Keratinocyte (primary cell): ENCODE measurements at regions not wholly inside any gene's neighbourhood (a gene's known extent, or its start where the extent isn't known, plus 50 kb on each side); places are given as distances from the start of the nearest gene placed in this dataset.
A peak's percentile ranks its signal among the peaks of the same experiment; 100 is the strongest.

Experiments used
- DNase-seq: peaks from one replicate; pipeline ENCODE4 v3.0.0-alpha.2; 2011; ENCODE audit warnings: low read depth, missing footprints, low spot score
- FAIRE-seq: peaks from 2 replicates; lab custom pipeline; 2011; peaks lifted over from hg19 to GRCh38; lab: Jason Lieb, UNC
- H2AFZ ChIP-seq: 2 replicates; pipeline ENCODE4 v1.6.0; 2012; ENCODE audit warnings: low read length, control low read depth, inconsistent platforms; ENCODE audit not compliant: control insufficient read depth
- H3K27ac ChIP-seq: 2 replicates; pipeline ENCODE4 v1.5.1; 2011; ENCODE audit warnings: low read length; ENCODE audit not compliant: control insufficient read depth, insufficient read depth
- H3K27me3 ChIP-seq: 3 replicates; pipeline ENCODE4 v1.6.0; 2011; ENCODE audit warnings: low read length; ENCODE audit not compliant: control insufficient read depth, insufficient read depth; ENCODE audit errors: extremely low read depth
- H3K36me3 ChIP-seq, 2 experiments: 2 replicates in 1 of 2; 3 replicates in 1 of 2; pipeline ENCODE4 v1.5.1; 2011; ENCODE audit warnings: low read length in 2 of 2, mild to moderate bottlenecking in 1 of 2; ENCODE audit not compliant: control insufficient read depth in 2 of 2, insufficient read depth in 2 of 2; ENCODE audit errors: extremely low read depth in 1 of 2
- H3K4me1 ChIP-seq: 3 replicates; pipeline ENCODE4 v1.5.1; 2011; ENCODE audit warnings: low read length; ENCODE audit not compliant: control insufficient read depth, insufficient read depth; ENCODE audit errors: extremely low read depth
- H3K4me2 ChIP-seq: 3 replicates; pipeline ENCODE4 v1.6.0; 2011; ENCODE audit warnings: low read depth, low read length; ENCODE audit not compliant: control insufficient read depth, insufficient read depth; ENCODE audit errors: extremely low read depth
- H3K4me3 ChIP-seq, 3 experiments: fragments of 200-600 bp in 1 of 3; sonication (generic) in 1 of 3; 2 replicates in 2 of 3; 3 replicates in 1 of 3; pipeline ENCODE4 v1.5.1; 2011 to 2016; ENCODE audit warnings: low read length in 3 of 3, mild to moderate bottlenecking in 3 of 3, control low read depth in 2 of 3, inconsistent platforms in 1 of 3, low read depth in 1 of 3, mixed read lengths in 1 of 3, mixed run types in 1 of 3, moderate library complexity in 1 of 3; ENCODE audit not compliant: control insufficient read depth in 2 of 3, insufficient read depth in 2 of 3; ENCODE audit errors: extremely low read depth in 1 of 3
- H3K79me2 ChIP-seq: 2 replicates; pipeline ENCODE4 v1.6.0; 2012; ENCODE audit warnings: low read length; ENCODE audit not compliant: control insufficient read depth, insufficient read depth
- H3K9ac ChIP-seq: 3 replicates; pipeline ENCODE4 v1.6.0; 2011; ENCODE audit warnings: low read length; ENCODE audit not compliant: control insufficient read depth, insufficient read depth; ENCODE audit errors: extremely low read depth
- H3K9me1 ChIP-seq: 3 replicates; pipeline ENCODE4 v1.6.0; 2011; ENCODE audit warnings: low read length; ENCODE audit not compliant: control insufficient read depth, insufficient read depth; ENCODE audit errors: extremely low read depth
- H3K9me3 ChIP-seq: 2 replicates; pipeline ENCODE4 v1.5.1; 2012; ENCODE audit warnings: low read depth, low read length; ENCODE audit not compliant: control insufficient read depth
- H4K20me1 ChIP-seq: 3 replicates; pipeline ENCODE4 v1.6.0; 2011; ENCODE audit warnings: low read length; ENCODE audit not compliant: control insufficient read depth, insufficient read depth; ENCODE audit errors: extremely low read depth
- CTCF ChIP-seq, 3 experiments: IDR thresholded peaks in 1 of 3; conservative IDR thresholded peaks in 1 of 3; optimal IDR thresholded peaks in 1 of 3; 2 replicates in 2 of 3; 3 replicates in 1 of 3; pipeline versions ENCODE3 to v1.5.1; 2011; ENCODE audit warnings: low read length in 3 of 3, mild to moderate bottlenecking in 3 of 3, moderate library complexity in 2 of 3, control low read depth in 1 of 3, inconsistent platforms in 1 of 3; ENCODE audit not compliant: insufficient read depth in 2 of 3; ENCODE audit errors: extremely low read depth in 1 of 3
- EZH2 ChIP-seq: IDR thresholded peaks from one replicate; pipeline ENCODE4 v1.6.1; 2012; ENCODE audit warnings: inconsistent platforms, mild to moderate bottlenecking, low read length, moderate library complexity
- dilution Hi-C: fragments of 300-500 bp; cut with MboI; formaldehyde crosslinking; loops from one replicate; pipeline ENCODE4 v1.7.0; 2020; ENCODE audit warnings: low sequenced_read_pairs; ENCODE audit not compliant: extremely low pct_ligation_motif_present

- dilution Hi-C loops, result no loop called here
Measured at GRCh38 chr21:33985117-33986050, 69.8 kb upstream of the ATP5PO start.

GRCh38 chr21:33984021-33984481 lies 68.4 kb upstream of the ATP5PO start:
- no peaks in the 10 kb centered on the region for H3K9me1 ChIP-seq
- FAIRE-seq, result no peak

More at GRCh38 chr21:33985117-33986050, 69.8 kb upstream of the ATP5PO start:
- Histone ChIP-seq H3K4me3 (no peak overlapping the region), H3K9me1 (no peaks in the 10 kb centered on the region), H3K4me2 (no peak overlapping the region), H3K27ac (no peak overlapping the region), H3K9me3 (no peaks in the 10 kb centered on the region), H2AFZ (no peak overlapping the region), H3K79me2 (no peaks in the 10 kb centered on the region), H3K36me3 (no peaks in the 10 kb centered on the region), H4K20me1 (no peaks in the 10 kb centered on the region), H3K9ac (no peak overlapping the region), H3K4me1 (no peaks in the 10 kb centered on the region), H3K27me3 (no peaks in the 10 kb centered on the region)
- peak; percentile 29 for FAIRE-seq
- TF ChIP-seq CTCF (optimal IDR thresholded peaks at IDR 0.05 in 1 of 3, IDR thresholded peaks at IDR 0.05 in 1 of 3, conservative IDR thresholded peaks at IDR 0.05 in 1 of 3; ENCODE audit: extremely low read depth in 1 of 3, insufficient read depth in 2 of 3, low read length in 3 of 3), result no peak
- no peak for TF ChIP-seq EZH2
- DNase-seq, result no peak

More at GRCh38 chr21:33984021-33984481, 68.4 kb upstream of the ATP5PO start:
- Histone ChIP-seq H2AFZ (no peak overlapping the region), H3K9ac (no peak overlapping the region), H4K20me1 (no peaks in the 10 kb centered on the region), H3K4me1 (no peaks in the 10 kb centered on the region), H3K4me2 (no peak overlapping the region), H3K36me3 (no peaks in the 10 kb centered on the region), H3K27me3 (no peaks in the 10 kb centered on the region), H3K79me2 (no peaks in the 10 kb centered on the region), H3K4me3 (no peak overlapping the region), H3K9me3 (no peaks in the 10 kb centered on the region), H3K27ac (no peak overlapping the region)
- no peak for DNase-seq
- TF ChIP-seq EZH2 (no peak), CTCF (optimal IDR thresholded peaks at IDR 0.05 in 1 of 3, IDR thresholded peaks at IDR 0.05 in 1 of 3, conservative IDR thresholded peaks at IDR 0.05 in 1 of 3; ENCODE audit: extremely low read depth in 1 of 3, insufficient read depth in 2 of 3, low read length in 3 of 3) (no peak)
- dilution Hi-C loops, result no loop called here
